ENCODE measurements at regions not wholly inside any gene's neighbourhood (a gene's known extent, or its start where the extent isn't known, plus 50 kb on each side); places are given as distances from the start of the nearest gene placed in this dataset.

GRCh38 chr11:112523477-112523876 lies 262.8 kb upstream of the PLET1 start:
- DNase-seq (ENCODE audit: low read depth): no peak

GRCh38 chr11:112523951-112524350 lies 263.3 kb upstream of the PLET1 start:
- TF ChIP-seq, protein P1, sequence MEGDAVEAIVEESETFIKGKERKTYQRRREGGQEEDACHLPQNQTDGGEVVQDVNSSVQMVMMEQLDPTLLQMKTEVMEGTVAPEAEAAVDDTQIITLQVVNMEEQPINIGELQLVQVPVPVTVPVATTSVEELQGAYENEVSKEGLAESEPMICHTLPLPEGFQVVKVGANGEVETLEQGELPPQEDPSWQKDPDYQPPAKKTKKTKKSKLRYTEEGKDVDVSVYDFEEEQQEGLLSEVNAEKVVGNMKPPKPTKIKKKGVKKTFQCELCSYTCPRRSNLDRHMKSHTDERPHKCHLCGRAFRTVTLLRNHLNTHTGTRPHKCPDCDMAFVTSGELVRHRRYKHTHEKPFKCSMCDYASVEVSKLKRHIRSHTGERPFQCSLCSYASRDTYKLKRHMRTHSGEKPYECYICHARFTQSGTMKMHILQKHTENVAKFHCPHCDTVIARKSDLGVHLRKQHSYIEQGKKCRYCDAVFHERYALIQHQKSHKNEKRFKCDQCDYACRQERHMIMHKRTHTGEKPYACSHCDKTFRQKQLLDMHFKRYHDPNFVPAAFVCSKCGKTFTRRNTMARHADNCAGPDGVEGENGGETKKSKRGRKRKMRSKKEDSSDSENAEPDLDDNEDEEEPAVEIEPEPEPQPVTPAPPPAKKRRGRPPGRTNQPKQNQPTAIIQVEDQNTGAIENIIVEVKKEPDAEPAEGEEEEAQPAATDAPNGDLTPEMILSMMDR (IDR thresholded peaks at IDR 0.05; ENCODE audit: low read length, missing control alignments): no peak
- no peak overlapping the region for H3K4me3 ChIP-seq (replicated peaks; ENCODE audit: low read depth, low read length)
- no peak for DNase-seq (ENCODE audit: low read depth)

More at GRCh38 chr11:112523477-112523876, 262.8 kb upstream of the PLET1 start:
- no peak overlapping the region for H3K4me3 ChIP-seq (replicated peaks; ENCODE audit: low read depth, low read length)
- TF ChIP-seq, protein P1 (IDR thresholded peaks at IDR 0.05; ENCODE audit: low read length, missing control alignments): no peak

GRCh38 chr11:112524798-112525197 lies 264.1 kb upstream of the PLET1 start:
- H3K4me3 ChIP-seq (replicated peaks; ENCODE audit: low read depth, low read length): no peak overlapping the region
- TF ChIP-seq, protein P1 (IDR thresholded peaks at IDR 0.05; ENCODE audit: low read length, missing control alignments): no peak
- DNase-seq (ENCODE audit: low read depth): no peak

GRCh38 chr11:112525270-112525669 lies 264.6 kb upstream of the PLET1 start:
- TF ChIP-seq, protein P1 (IDR thresholded peaks at IDR 0.05; ENCODE audit: low read length, missing control alignments): no peak
- no peak overlapping the region for H3K4me3 ChIP-seq (replicated peaks; ENCODE audit: low read depth, low read length)
- DNase-seq (ENCODE audit: low read depth): peak; percentile 6

DNA sequence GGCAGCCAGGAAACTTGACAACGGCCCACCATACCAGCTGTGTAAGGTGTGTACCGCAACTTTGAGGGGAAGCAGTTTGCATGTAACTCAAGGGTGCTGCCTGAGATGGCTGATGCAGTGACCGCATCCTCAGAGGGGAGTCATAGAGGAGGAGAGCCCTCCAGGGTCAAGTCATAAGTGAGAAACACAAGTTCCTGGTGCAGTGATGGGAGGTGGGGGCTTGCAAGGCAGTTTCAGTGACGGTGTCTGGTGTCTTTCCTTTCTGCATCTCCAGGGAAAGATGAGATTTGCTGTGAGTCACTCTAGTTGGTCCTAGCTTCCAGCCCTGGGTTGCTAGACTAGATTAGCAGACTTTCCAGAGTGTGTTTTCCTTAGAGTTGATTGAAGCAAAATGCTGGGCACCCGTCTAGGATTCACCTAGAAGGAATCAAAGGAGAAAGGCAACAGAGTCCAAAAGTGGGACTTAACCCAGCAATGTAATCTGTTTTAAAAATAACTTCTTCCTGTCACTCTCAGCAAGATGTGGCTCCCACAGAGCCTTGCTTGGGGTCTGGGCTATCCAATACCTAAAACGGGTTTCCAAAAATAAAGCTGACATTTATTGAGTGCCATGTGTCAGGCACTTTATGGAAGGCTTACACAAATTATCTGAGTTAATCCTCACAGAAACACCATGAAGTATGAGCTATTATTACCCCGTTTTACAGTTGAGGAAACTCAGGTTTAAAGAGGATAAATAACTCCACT lies 265.4 kb upstream of the PLET1 start:
- H3K4me3 ChIP-seq (replicated peaks; ENCODE audit: low read depth, low read length): no peak overlapping the region
- no peak for DNase-seq (ENCODE audit: low read depth)
- TF ChIP-seq, protein P1 (IDR thresholded peaks at IDR 0.05; ENCODE audit: low read length, missing control alignments): no peak

DNA sequence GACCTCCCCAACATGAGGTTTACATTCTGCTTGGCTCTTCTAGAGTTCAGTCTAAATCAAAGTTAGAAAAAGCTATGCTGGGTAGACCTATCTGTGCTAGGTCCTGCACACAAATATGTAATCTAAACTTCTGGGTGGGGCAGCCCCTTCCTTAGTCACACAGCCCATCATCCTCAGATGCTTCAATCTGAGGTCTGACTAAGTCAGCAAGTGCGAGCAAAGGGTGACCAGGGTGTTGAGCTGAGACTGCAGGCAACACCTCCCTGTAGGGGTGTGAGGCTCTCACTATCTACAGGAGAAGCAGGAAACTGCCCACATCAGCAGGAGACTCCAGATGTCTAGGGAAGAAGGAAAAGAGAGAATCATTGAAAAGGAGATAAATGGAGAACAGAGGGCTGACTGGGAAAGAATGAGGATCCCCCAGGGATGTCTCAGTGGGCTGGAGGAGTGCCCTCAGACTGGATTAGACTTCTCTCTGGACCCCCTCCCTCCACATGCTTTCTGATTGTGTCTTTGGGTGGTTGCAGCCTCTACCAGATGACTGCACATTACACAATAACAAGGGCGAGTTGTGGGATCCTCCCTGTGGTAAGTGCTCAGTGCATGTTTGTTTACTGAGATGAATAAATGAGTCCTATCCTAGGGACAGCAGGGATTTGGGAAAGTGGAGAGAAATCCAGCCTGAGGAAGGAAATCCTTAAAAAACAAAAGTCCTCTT lies 266.2 kb upstream of the PLET1 start:
- no peak for DNase-seq (ENCODE audit: low read depth)
- no peak overlapping the region for H3K4me3 ChIP-seq (replicated peaks; ENCODE audit: low read depth, low read length)
- TF ChIP-seq, protein P1 (IDR thresholded peaks at IDR 0.05; ENCODE audit: low read length, missing control alignments): no peak
